SK-N-MC (cell line): ENCODE measurements at regions not wholly inside any gene's neighbourhood (a gene's known extent, or its start where the extent isn't known, plus 50 kb on each side); places are given as distances from the start of the nearest gene placed in this dataset.

Experiments
- DNase-seq: peaks from one replicate; pipeline ENCODE4 v3.0.0-alpha.2; 2011; ENCODE audit warnings: low read depth, low spot score
- H3K27ac ChIP-seq: fragments of 200-600 bp; sonication (generic); 2 replicates; pipeline ENCODE4 v1.5.1; 2016; ENCODE audit warnings: mixed run types
- H3K36me3 ChIP-seq: fragments of 200-600 bp; sonication (generic); 2 replicates; pipeline ENCODE4 v1.6.1; 2017; ENCODE audit warnings: antibody characterized with exemption, low read length, mixed read lengths; ENCODE audit not compliant: insufficient read depth
- H3K4me3 ChIP-seq: fragments of 200-600 bp; sonication (generic); 2 replicates; pipeline ENCODE4 v1.5.1; 2016
- H3K9ac ChIP-seq: fragments of 200-600 bp; sonication (generic); 2 replicates; pipeline ENCODE4 v1.8.0; 2017; ENCODE audit warnings: mixed run types, mixed read lengths; ENCODE audit not compliant: insufficient read length
- H3K9me3 ChIP-seq: fragments of 200-600 bp; sonication (generic); 2 replicates; pipeline ENCODE4 v1.6.1; 2017; ENCODE audit warnings: low read depth, mild to moderate bottlenecking, antibody characterized with exemption, low read length, moderate library complexity, mixed read lengths
- EZH2 ChIP-seq: fragments of 200-600 bp; sonication (generic); IDR thresholded peaks from one replicate; pipeline ENCODE4 v1.6.1; 2017; ENCODE audit warnings: antibody characterized with exemption
- FOXP2 ChIP-seq: optimal IDR thresholded peaks from 2 replicates; pipeline ENCODE3; 2011; ENCODE audit warnings: mild to moderate bottlenecking, moderate library complexity; ENCODE audit not compliant: insufficient read depth; ENCODE audit errors: extremely low read length, control extremely low read depth
- POLR2AphosphoS5 ChIP-seq: IDR thresholded peaks from 2 replicates; pipeline ENCODE4 v1.6.1; 2012; ENCODE audit warnings: mild to moderate bottlenecking, low read depth, low read length, borderline replicate concordance

DNA sequence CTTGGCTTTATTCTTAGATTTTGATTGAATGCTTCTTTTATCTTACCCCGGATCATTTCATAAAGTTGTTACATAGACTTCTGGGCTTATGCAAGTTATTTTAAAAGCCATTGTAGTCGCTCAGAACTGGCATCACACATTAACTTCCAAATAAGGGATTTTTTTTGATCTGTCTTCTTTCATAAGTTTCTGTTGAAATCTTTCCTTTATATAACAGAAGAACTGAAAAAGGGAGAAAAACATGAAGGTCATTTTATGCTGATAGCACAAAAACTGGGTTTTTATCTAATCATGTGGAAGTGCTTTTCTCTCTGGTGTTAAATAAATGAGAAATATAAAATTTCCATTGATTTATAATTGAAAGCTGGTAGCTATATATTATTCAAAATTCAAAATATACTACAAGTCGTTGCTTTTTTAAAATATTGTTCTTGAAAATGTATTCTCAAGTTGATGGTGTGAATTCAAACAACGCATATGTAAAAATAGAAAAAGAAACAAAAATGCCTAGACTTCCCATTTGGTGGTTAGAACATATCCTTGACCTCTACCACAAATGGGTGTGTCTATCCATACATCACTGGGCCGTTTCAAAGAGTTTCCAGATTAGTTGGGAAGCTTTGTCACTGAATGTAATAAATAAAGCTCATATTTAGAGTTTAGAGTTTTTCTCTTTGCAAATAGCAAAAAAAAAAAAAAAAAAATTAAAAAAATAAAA lies 258.3 kb upstream of the ZPLD1 start:
- DNase-seq, result no peak
- Histone ChIP-seq H3K4me3 (no peak overlapping the region), H3K9me3 (no peaks in the 10 kb centered on the region), H3K36me3 (no peaks in the 10 kb centered on the region), H3K27ac (no peak overlapping the region), H3K9ac (no peak overlapping the region)
- no peak for TF ChIP-seq POLR2AphosphoS5
- TF ChIP-seq FOXP2, result no peak
- no peak for TF ChIP-seq EZH2

GRCh38 chr3:102177075-102177755 lies 257.6 kb upstream of the ZPLD1 start:
- Histone ChIP-seq H3K36me3 (no peaks in the 10 kb centered on the region), H3K4me3 (no peak overlapping the region), H3K9me3 (no peaks in the 10 kb centered on the region), H3K27ac (no peak overlapping the region), H3K9ac (no peak overlapping the region)
- no peak for DNase-seq
- no peak for TF ChIP-seq POLR2AphosphoS5
- no peak for TF ChIP-seq EZH2
- no peak for TF ChIP-seq FOXP2

DNA sequence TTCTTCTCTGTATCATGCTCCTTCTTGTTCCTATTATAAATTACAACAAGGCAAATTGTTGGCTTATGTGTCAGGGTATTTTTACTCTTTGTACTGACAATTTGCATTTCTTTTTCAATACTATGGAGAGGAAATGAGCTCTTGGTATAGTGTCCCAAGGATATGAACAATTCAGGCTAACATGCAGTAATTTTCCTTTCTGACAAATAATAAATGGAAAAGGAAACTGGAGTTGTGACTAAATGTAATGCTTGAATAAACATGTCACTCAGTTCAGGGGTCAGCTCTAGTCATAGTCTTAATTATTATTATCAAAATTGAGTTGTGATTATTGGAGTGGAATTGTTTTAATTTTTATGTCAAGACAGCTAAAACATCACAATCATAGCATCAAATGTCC lies 256.0 kb upstream of the ZPLD1 start:
- TF ChIP-seq POLR2AphosphoS5, result no peak
- no peak for TF ChIP-seq FOXP2
- no peak for TF ChIP-seq EZH2
- no peak for DNase-seq
- Histone ChIP-seq H3K9me3 (no peaks in the 10 kb centered on the region), H3K36me3 (no peaks in the 10 kb centered on the region), H3K27ac (no peak overlapping the region), H3K9ac (no peak overlapping the region), H3K4me3 (no peak overlapping the region)

- H3K4me3 ChIP-seq, result peak overlapping the region; percentile 32
- TF ChIP-seq EZH2, result no peak
- no peak for TF ChIP-seq FOXP2
- no peak for TF ChIP-seq POLR2AphosphoS5
- peak overlapping the region; percentile 28; the same call in 1 of the 2 replicates for H3K27ac ChIP-seq
- peak overlapping the region; percentile 16 for H3K9ac ChIP-seq
- H3K9me3 ChIP-seq, result no peaks in the 10 kb centered on the region
- no peak for DNase-seq
- H3K36me3 ChIP-seq, result no peaks in the 10 kb centered on the region
Observed at GRCh38 chr3:102179326-102180177, 255.3 kb upstream of the ZPLD1 start.

GRCh38 chr3:102180280-102180931 lies 254.4 kb upstream of the ZPLD1 start:
- Histone ChIP-seq H3K4me3 (peak overlapping the region; percentile 32), H3K9ac (peak overlapping the region; percentile 16), H3K9me3 (no peaks in the 10 kb centered on the region), H3K36me3 (no peaks in the 10 kb centered on the region), H3K27ac (peak overlapping the region; percentile 28; the same call in 1 of the 2 replicates)
- TF ChIP-seq EZH2, result no peak
- no peak for TF ChIP-seq FOXP2
- no peak for TF ChIP-seq POLR2AphosphoS5
- peak; percentile 77 for DNase-seq

DNA sequence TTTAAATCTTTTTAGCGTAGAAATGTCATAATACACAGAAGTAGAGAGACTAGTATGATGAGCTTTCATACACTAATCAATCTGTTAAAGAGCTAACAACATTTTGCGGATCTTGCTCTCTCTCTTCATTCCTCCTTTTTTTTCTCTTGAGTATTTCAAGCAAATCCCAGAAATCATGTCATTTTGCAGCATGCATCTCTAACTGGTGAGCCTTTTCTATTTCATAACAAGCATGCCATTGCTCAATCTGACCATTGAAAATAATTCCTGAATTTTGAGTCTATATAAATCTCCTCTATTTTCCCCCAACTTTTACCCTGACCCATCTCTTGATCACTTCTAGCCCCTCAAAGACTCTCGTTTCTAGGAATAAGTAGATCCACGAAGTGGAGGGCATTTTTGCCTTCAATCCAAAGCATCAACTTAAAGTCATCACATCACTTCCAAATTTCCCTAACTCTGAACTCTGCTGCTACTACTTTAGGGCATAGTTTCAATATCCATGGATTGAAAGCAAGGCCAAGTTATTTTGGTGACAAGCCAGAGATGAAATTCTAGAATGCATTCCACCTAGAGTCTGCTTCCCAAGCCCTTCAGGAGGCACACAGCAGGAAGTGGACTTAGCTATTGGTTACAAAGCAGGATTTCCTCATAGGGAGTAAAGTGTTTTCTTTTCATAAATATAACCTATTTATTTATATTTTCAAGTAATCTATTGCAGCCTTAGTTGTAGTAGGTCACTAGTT lies 253.5 kb upstream of the ZPLD1 start:
- no peak for DNase-seq

DNA sequence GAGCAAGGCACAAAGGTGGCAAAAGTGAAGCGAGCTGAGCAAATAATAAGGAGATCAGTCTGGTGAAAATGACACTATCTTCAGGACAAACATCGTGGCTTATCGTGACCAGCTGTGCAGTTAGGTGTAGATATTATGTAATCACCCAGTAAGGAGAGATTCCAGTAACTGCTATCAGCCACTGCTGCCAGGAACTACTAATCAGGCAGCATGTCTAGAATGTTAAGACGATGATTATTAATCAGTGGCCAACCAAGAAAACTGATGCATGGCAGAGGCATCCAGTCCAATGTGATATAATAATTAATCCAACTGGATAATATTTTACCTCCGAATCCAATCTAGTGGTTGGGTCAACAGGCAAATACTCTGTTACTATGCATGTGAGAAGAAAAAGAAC lies 252.7 kb upstream of the ZPLD1 start:
- Histone ChIP-seq H3K4me3 (no peak overlapping the region), H3K27ac (no peak overlapping the region), H3K9me3 (no peaks in the 10 kb centered on the region), H3K36me3 (no peaks in the 10 kb centered on the region), H3K9ac (no peak overlapping the region)
- TF ChIP-seq FOXP2 (no peak), EZH2 (no peak), POLR2AphosphoS5 (no peak)
- DNase-seq, result no peak

More for the DNA sequence above, 253.5 kb upstream of the ZPLD1 start:
- H3K9me3 ChIP-seq, result no peaks in the 10 kb centered on the region
- H3K36me3 ChIP-seq, result no peaks in the 10 kb centered on the region
- H3K4me3 ChIP-seq, result no peak overlapping the region
- H3K27ac ChIP-seq, result no peak overlapping the region
- no peak for TF ChIP-seq EZH2
- no peak for TF ChIP-seq POLR2AphosphoS5
- TF ChIP-seq FOXP2, result no peak
- H3K9ac ChIP-seq, result no peak overlapping the region
